ENCODE measurements at regions not wholly inside any gene's neighbourhood (a gene's known extent, or its start where the extent isn't known, plus 50 kb on each side); places are given as distances from the start of the nearest gene placed in this dataset.
A peak's percentile ranks its signal among the peaks of the same experiment; 100 is the strongest.

DNA sequence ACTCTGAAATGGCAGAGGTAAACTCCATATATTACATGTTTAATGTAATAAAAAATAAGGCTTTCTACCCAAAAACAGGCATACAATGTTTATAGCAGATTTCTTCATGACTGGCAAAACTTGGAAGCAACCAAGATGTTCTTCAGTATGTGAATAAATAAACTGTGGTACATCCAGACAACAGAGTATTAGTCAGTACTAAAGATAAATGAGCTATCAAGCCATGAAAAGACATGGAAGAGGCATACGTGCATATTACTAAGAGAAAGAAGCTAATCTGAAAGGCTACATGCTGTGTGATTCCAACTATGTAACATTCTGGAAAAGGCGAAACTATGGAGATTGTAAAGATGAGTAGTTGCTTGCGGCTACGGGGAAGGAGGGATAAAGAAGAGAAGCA lies 97.4 kb downstream of the OSR1 start:
- no peak for TF ChIP-seq CTCF (conservative IDR thresholded peaks at IDR 0.05)
- TF ChIP-seq ZFX (IDR thresholded peaks at IDR 0.05), result no peak

GRCh38 chr2:19256121-19256601 lies 102.3 kb downstream of the OSR1 start:
- no peak for TF ChIP-seq ZFX (IDR thresholded peaks at IDR 0.05)
- TF ChIP-seq CTCF (conservative IDR thresholded peaks at IDR 0.05), result no peak
- peak overlapping the region; percentile 49; the same call in 1 of the 2 replicates for H3K27ac ChIP-seq

More for the DNA sequence above, 97.4 kb downstream of the OSR1 start:
- no peak overlapping the region for H3K27ac ChIP-seq

DNA sequence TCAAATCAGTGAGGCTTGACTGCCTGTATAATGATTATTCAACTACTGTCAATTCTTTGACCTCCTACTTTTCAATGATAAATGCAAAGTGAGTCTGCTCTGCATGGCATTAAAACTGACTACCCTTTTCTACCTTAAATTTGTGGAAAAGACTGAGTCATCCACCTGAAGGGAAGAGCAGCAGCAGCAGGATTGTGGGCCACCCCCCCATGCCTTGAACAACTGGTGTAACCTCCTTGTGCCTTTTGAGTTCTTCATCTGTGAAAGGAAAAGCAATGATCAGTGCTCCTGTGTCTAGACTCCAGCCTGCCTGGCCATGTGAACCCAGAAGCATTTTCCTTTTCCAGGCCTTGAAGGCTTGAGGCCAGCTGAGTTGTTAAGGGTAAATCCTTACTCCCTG lies 102.9 kb downstream of the OSR1 start:
- TF ChIP-seq CTCF (conservative IDR thresholded peaks at IDR 0.05) (no peak), ZFX (IDR thresholded peaks at IDR 0.05) (no peak)
- peak overlapping the region; percentile 49; the same call in 1 of the 2 replicates for H3K27ac ChIP-seq

DNA sequence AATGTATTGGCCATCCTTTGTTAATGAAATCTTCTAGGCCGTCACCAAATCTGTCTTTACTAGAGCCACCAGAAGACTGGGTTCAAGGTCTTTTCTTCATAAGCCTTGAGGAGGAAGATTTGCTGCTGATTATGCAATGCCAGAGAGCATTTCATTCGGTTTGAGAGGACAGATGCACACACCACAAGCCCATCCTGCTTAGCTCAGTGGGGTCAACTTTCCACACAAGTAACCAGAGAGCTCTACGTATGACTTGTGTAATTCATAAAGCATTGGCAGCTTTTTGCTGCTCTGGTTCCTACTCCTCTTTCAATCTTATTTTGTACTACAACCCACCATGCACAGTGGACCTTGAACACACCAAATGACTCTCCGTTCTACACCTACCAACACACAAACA lies 106.9 kb downstream of the OSR1 start:
- TF ChIP-seq ZFX (IDR thresholded peaks at IDR 0.05) (no peak), CTCF (conservative IDR thresholded peaks at IDR 0.05) (no peak)
- H3K27ac ChIP-seq, result no peak overlapping the region

DNA sequence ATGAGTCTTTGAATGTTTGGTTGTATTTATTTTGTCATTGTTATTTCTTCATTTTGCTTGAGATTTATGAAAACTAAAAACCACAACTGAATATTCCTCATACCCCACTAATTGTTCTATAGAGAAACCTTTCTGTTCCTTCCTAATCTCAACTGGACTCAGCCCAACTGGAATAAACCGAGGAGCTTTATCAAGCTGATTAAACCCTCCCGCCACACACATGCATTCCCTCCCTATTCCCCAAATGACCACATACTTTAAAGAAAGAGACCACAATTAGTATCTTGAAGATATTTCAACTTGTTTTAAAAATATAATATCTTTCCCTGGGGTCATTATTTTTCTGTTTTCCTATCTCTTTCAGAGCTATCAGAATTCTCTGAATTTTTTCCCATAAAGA lies 107.5 kb downstream of the OSR1 start:
- no peak overlapping the region for H3K27ac ChIP-seq
- TF ChIP-seq CTCF (conservative IDR thresholded peaks at IDR 0.05), result no peak
- no peak for TF ChIP-seq ZFX (IDR thresholded peaks at IDR 0.05)

DNA sequence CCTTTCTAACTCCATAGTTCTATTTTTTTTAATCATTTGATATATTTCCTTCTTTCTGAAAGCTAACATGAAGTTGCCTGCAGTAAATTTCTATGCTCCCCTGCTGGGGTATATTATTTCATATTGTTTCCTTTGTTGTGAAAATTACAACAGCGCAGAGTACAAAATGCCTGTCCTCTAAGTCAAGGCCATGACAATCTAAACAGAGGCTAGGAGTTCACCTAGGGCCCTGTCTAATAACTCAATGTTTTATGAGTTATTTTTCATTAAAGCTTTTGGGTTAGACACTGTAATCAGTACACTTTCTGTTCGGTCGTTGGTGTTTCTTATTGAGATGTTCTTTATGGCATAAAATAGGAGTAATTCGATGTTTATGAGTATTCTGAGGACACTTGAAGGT lies 111.2 kb downstream of the OSR1 start:
- TF ChIP-seq ZFX (IDR thresholded peaks at IDR 0.05) (no peak), CTCF (conservative IDR thresholded peaks at IDR 0.05) (no peak)

GRCh38 chr2:19246496-19246895 lies 111.9 kb downstream of the OSR1 start:
- no peak overlapping the region for H3K27ac ChIP-seq
- no peak for TF ChIP-seq ZFX (IDR thresholded peaks at IDR 0.05)
- TF ChIP-seq CTCF (conservative IDR thresholded peaks at IDR 0.05), result no peak

More for the DNA sequence above, 111.2 kb downstream of the OSR1 start:
- no peak overlapping the region for H3K27ac ChIP-seq
